GM10266 (cell line): ENCODE measurements at regions not wholly inside any gene's neighbourhood (a gene's known extent, or its start where the extent isn't known, plus 50 kb on each side); places are given as distances from the start of the nearest gene placed in this dataset.
"Not testable (repeated sequence)": the region's sequence is repeated elsewhere in the genome, so short reads cannot be mapped to it uniquely, and the experiment has no call there.

ENCODE experiments used
- DNase-seq: peaks from one replicate; pipeline ENCODE4 v3.0.0; 2012; ENCODE audit errors: extremely low spot score
- TF ChIP-seq, protein P1 (sequence below): IDR thresholded peaks from 2 replicates; pipeline ENCODE4 v1.5.1; 2012; ENCODE audit warnings: mild to moderate bottlenecking, low read depth; ENCODE audit not compliant: control insufficient read depth, insufficient read depth; ENCODE audit errors: missing control alignments

- no peak for DNase-seq
- TF ChIP-seq, protein P1, sequence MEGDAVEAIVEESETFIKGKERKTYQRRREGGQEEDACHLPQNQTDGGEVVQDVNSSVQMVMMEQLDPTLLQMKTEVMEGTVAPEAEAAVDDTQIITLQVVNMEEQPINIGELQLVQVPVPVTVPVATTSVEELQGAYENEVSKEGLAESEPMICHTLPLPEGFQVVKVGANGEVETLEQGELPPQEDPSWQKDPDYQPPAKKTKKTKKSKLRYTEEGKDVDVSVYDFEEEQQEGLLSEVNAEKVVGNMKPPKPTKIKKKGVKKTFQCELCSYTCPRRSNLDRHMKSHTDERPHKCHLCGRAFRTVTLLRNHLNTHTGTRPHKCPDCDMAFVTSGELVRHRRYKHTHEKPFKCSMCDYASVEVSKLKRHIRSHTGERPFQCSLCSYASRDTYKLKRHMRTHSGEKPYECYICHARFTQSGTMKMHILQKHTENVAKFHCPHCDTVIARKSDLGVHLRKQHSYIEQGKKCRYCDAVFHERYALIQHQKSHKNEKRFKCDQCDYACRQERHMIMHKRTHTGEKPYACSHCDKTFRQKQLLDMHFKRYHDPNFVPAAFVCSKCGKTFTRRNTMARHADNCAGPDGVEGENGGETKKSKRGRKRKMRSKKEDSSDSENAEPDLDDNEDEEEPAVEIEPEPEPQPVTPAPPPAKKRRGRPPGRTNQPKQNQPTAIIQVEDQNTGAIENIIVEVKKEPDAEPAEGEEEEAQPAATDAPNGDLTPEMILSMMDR, result no peak
These were observed 83.1 kb downstream of the TSN start for GRCh38 chr2:121838551-121838950.

- TF ChIP-seq, protein P1, result no peak
- DNase-seq, result no peak
These were observed 84.1 kb downstream of the TSN start for GRCh38 chr2:121839584-121839983.

GRCh38 chr2:121849236-121849635, 93.8 kb downstream of the TSN start:
- TF ChIP-seq, protein P1, result no peak
- DNase-seq, result no peak

DNA sequence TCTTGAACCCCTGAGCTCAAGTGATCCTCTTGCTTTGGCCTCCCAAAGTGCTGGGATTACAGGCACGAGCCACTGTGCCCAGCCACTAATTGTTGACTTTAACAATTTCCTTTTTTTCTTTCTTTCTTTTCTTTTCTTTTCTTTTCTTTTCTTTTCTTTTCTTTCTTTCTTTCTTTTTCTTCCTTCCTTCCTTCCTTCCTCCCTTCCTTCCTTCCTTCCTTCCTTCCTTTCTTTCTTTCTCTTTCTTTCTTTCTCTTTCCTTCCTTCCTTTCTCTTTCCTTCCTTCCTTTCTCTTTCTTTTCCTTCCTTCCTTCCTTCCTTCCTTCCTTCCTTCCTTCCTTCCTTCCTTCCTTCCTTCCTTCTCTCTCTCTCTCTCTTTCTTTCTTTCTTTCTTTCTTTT, 97.7 kb downstream of the TSN start:
- DNase-seq, result not testable (repeated sequence)

DNA sequence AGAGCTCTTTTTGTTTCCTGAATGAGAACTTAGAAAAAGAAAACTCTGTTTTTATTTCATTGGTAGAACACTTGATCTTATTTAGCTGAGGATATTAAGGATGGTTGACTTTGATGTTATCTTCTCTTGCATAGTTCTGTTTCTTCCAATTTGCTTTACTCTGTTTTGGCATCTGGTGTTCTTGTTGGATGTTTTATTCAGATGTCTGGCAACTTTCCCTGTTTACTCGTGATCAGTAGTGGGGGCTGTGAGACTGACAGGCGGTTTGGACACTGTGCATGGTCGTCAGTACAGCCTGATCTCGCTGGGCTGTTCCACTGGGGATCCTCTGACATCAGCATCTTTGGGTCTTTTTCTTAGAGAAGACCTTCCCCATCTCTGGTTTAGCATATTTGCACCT, 100.1 kb downstream of the TSN start:
- TF ChIP-seq, protein P1, result no peak
- no peak for DNase-seq

DNA sequence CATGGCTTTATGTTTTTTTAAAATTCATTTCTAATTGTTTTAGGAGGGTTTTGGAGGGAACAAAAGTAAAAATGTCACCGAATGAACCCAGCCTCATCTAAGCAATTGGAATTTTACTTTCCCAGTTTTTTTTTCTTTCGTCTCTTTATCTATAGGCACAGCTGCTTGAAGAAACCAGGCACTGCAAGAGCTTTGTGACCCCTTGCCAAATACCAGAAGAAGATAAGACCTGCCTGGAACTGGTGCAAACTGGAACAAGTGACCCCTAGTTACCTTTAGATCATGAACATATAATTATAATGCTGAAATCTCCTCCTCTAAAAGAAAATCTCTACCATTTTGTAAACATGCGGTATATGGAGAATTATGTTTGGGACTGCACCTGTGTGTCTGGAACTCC, 100.9 kb downstream of the TSN start:
- DNase-seq, result no peak
- TF ChIP-seq, protein P1, result no peak

DNA sequence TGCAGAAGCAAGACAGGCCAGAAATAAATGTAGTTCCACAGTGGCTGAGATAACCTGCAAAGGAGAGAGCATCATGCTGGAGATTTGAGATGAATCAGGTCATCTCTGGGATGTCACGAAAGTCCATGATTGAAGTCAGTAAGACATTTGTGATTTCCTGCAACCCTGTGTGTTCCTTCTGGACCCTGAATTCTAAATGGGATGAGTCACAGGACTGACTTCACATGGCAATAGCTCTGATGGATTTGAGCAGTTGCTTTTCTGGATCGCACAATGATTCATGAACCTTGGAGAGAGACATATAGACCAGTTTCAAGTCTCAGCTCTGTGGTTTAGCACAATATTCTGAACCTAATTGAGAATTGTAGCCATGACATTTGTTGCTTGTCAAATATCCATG, 102.9 kb downstream of the TSN start:
- TF ChIP-seq, protein P1, result no peak
- no peak for DNase-seq

GRCh38 chr2:121858847-121859246, 103.4 kb downstream of the TSN start:
- no peak for DNase-seq
- TF ChIP-seq, protein P1, result no peak
